B cell (primary cell): ENCODE measurements at regions not wholly inside any gene's neighbourhood (a gene's known extent, or its start where the extent isn't known, plus 50 kb on each side); places are given as distances from the start of the nearest gene placed in this dataset.

Experiments
- EZH2 ChIP-seq: IDR thresholded peaks from 2 replicates; pipeline ENCODE4 v1.6.1; 2012; ENCODE audit warnings: borderline replicate concordance, low read depth, mild to moderate bottlenecking, moderate library complexity, low read length; ENCODE audit not compliant: insufficient read depth, poor library complexity, severe bottlenecking
- TF ChIP-seq, protein P1 (sequence below): fragments of 200-600 bp; IDR thresholded peaks from one replicate; pipeline ENCODE4 v1.8.0; 2022; ENCODE audit warnings: antibody characterized with exemption, mild to moderate bottlenecking

DNA sequence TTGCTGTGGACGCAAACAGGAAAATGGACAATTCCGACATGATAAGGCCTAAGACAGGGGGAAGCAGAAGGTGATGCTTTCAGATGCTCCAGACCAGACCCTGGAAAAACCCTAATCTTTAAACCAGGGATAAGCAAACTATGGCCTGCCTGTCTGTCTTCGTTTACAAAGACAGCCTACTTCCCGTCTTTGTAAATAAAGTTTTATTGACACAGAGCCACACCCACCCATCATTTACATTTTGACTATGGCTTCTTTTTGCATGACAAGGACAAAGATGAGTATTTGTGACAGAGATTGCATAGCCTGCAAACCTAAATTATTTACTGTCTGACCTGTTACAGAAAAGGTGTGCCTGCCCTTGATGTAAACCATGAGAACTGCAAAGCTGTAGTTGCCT lies 177.9 kb downstream of the WSCD1 start:
- TF ChIP-seq, protein P1, sequence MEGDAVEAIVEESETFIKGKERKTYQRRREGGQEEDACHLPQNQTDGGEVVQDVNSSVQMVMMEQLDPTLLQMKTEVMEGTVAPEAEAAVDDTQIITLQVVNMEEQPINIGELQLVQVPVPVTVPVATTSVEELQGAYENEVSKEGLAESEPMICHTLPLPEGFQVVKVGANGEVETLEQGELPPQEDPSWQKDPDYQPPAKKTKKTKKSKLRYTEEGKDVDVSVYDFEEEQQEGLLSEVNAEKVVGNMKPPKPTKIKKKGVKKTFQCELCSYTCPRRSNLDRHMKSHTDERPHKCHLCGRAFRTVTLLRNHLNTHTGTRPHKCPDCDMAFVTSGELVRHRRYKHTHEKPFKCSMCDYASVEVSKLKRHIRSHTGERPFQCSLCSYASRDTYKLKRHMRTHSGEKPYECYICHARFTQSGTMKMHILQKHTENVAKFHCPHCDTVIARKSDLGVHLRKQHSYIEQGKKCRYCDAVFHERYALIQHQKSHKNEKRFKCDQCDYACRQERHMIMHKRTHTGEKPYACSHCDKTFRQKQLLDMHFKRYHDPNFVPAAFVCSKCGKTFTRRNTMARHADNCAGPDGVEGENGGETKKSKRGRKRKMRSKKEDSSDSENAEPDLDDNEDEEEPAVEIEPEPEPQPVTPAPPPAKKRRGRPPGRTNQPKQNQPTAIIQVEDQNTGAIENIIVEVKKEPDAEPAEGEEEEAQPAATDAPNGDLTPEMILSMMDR, result no peak
- TF ChIP-seq EZH2, result no peak
